Glomerular visceral epithelial cell (primary cell): ENCODE measurements at regions not wholly inside any gene's neighbourhood (a gene's known extent, or its start where the extent isn't known, plus 50 kb on each side); places are given as distances from the start of the nearest gene placed in this dataset.
"Not testable (repeated sequence)": the region's sequence is repeated elsewhere in the genome, so short reads cannot be mapped to it uniquely, and the experiment has no call there.

Source experiments
- DNase-seq: peaks from one replicate; pipeline ENCODE4 v3.0.0-alpha.2; 2016; ENCODE audit errors: extremely low spot score

- DNase-seq = no peak
Measured at GRCh38 chr10:125455431-125455830, 227.5 kb downstream of the TEX36 start.

GRCh38 chr10:125451319-125451718 lies 231.6 kb downstream of the TEX36 start:
- DNase-seq = no peak

- no peak for DNase-seq
Measured at GRCh38 chr10:125450218-125450617, 232.7 kb downstream of the TEX36 start.

GRCh38 chr10:125449571-125449970 lies 233.4 kb downstream of the TEX36 start:
- DNase-seq = no peak

- DNase-seq = peak; percentile 9
Measured at GRCh38 chr10:125448596-125448995, 234.4 kb downstream of the TEX36 start.

- DNase-seq = no peak
Measured at GRCh38 chr10:125444790-125445189, 238.2 kb downstream of the TEX36 start.

- no peak for DNase-seq
Measured at GRCh38 chr10:125442856-125443540, 240.0 kb downstream of the TEX36 start.

- DNase-seq = no peak
Measured at GRCh38 chr10:125441151-125441550, 241.8 kb downstream of the TEX36 start.

- DNase-seq = no peak
Measured at GRCh38 chr10:125431149-125431548, 251.8 kb downstream of the TEX36 start.

GRCh38 chr10:125428054-125428453 lies 254.9 kb downstream of the TEX36 start:
- no peak for DNase-seq

- DNase-seq = no peak
Measured at GRCh38 chr10:125424191-125424847, 258.6 kb downstream of the TEX36 start.

GRCh38 chr10:125423569-125423968 lies 259.4 kb downstream of the TEX36 start:
- no peak for DNase-seq

GRCh38 chr10:125419831-125420230 lies 259.5 kb upstream of the CTBP2 start:
- DNase-seq = no peak

- no peak for DNase-seq
Measured at GRCh38 chr10:125419146-125419545, 258.8 kb upstream of the CTBP2 start.

- DNase-seq = no peak
Measured at GRCh38 chr10:125417605-125418004, 257.2 kb upstream of the CTBP2 start.

- no peak for DNase-seq
Measured at GRCh38 chr10:125415964-125416363, 255.6 kb upstream of the CTBP2 start.

- no peak for DNase-seq
Measured at GRCh38 chr10:125415006-125415633, 254.8 kb upstream of the CTBP2 start.

- peak; percentile 66 for DNase-seq
Measured at GRCh38 chr10:125411724-125412123, 251.4 kb upstream of the CTBP2 start.

- DNase-seq = no peak
Measured at GRCh38 chr10:125409756-125410155, 249.4 kb upstream of the CTBP2 start.

GRCh38 chr10:125407557-125407956 lies 247.2 kb upstream of the CTBP2 start:
- DNase-seq = no peak

- peak; percentile 59 for DNase-seq
Measured at GRCh38 chr10:125407000-125407502, 246.7 kb upstream of the CTBP2 start.

GRCh38 chr10:125404902-125405301 lies 244.5 kb upstream of the CTBP2 start:
- DNase-seq = not testable (repeated sequence)

GRCh38 chr10:125401462-125401861 lies 241.1 kb upstream of the CTBP2 start:
- no peak for DNase-seq
